HFFc6 (cell line): ENCODE measurements at regions not wholly inside any gene's neighbourhood (a gene's known extent, or its start where the extent isn't known, plus 50 kb on each side); places are given as distances from the start of the nearest gene placed in this dataset.

Experiments used
- DNase-seq: peaks from one replicate; pipeline ENCODE4 v3.0.0-alpha.2; 2018
- H3K27ac Mint-ChIP-seq: 2 replicates; pipeline ENCODE4 v1.8.0; 2020; ENCODE audit warnings: mild to moderate bottlenecking, mixed read lengths
- H3K27me3 Mint-ChIP-seq: 2 replicates; pipeline ENCODE4 v1.8.0; 2021; ENCODE audit warnings: mild to moderate bottlenecking, moderate library complexity, mixed read lengths; ENCODE audit not compliant: insufficient read depth
- H3K36me3 Mint-ChIP-seq: 2 replicates; pipeline ENCODE4 v1.8.0; 2021; ENCODE audit warnings: low read depth, mixed read lengths
- H3K4me1 Mint-ChIP-seq: 2 replicates; pipeline ENCODE4 v1.8.0; 2020; ENCODE audit warnings: low read depth, mixed read lengths
- H3K4me3 Mint-ChIP-seq: 2 replicates; pipeline ENCODE4 v1.8.0; 2020; ENCODE audit warnings: mild to moderate bottlenecking, moderate library complexity, mixed read lengths
- H3K9me3 Mint-ChIP-seq: 2 replicates; pipeline ENCODE4 v1.8.0; 2020; ENCODE audit warnings: mild to moderate bottlenecking, mixed read lengths
- CTCF ChIP-seq: fragments of 200-600 bp; sonication (generic); IDR thresholded peaks from 2 replicates; pipeline ENCODE4 v1.5.0; 2021; ENCODE audit warnings: antibody characterized with exemption, mild to moderate bottlenecking

DNA sequence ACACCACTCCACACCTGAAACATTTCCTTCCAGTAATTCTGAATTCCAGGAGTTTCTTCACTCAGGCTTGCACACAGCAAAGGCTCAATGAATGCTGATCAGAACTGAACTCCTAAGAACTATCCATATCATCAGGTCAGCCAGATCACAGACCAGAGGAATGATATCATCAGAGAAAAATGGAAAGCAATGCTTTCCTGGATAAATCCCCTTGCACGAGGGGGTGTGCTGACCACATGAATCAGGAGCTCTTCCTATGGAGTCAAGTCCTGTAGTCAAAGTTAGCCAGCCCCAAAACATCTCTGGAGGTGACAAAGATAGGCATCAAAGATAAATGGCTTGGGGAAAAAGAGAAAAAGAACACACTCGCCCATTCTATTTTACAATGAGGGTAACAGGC lies 83.8 kb upstream of the ACVR2A start:
- Mint-ChIP-seq H3K27me3 (no peaks in the 10 kb centered on the region), H3K9me3 (peaks cover 22% of the 10 kb centered on the region), H3K27ac (no peak overlapping the region), H3K4me1 (no peaks in the 10 kb centered on the region), H3K4me3 (no peak overlapping the region), H3K36me3 (no peaks in the 10 kb centered on the region)
- DNase-seq = no peak
- TF ChIP-seq CTCF = no peak

DNA sequence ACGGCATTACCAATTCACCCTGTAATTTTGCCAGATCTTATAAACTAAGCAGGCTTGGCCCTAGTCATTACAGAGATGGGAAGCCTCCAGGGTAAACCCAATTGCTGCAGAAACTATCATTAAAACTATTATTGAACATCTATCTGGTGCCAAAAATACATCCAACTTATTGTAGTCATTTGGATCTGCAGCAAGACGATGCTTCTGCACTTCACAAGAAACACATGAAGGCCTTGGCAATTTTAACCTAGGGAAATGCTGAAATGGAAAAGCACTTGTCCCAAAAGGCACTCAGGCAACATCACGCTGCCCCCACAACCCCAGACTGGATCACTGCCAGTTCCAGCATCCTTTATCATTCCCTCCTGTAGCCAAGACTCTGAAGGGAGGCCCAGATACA lies 85.3 kb upstream of the ACVR2A start:
- H3K9me3 Mint-ChIP-seq = peaks cover 27% of the 10 kb centered on the region
- no peak for TF ChIP-seq CTCF
- H3K4me3 Mint-ChIP-seq = no peak overlapping the region
- no peaks in the 10 kb centered on the region for H3K27me3 Mint-ChIP-seq
- H3K27ac Mint-ChIP-seq = no peak overlapping the region
- no peak for DNase-seq
- H3K36me3 Mint-ChIP-seq = no peaks in the 10 kb centered on the region
- no peaks in the 10 kb centered on the region for H3K4me1 Mint-ChIP-seq

GRCh38 chr2:147758821-147759220 lies 86.0 kb upstream of the ACVR2A start:
- no peak overlapping the region for H3K27ac Mint-ChIP-seq
- H3K4me3 Mint-ChIP-seq = no peak overlapping the region
- H3K27me3 Mint-ChIP-seq = no peaks in the 10 kb centered on the region
- no peaks in the 10 kb centered on the region for H3K4me1 Mint-ChIP-seq
- H3K36me3 Mint-ChIP-seq = no peaks in the 10 kb centered on the region
- no peak for TF ChIP-seq CTCF
- no peak for DNase-seq
- H3K9me3 Mint-ChIP-seq = peaks cover 27% of the 10 kb centered on the region

DNA sequence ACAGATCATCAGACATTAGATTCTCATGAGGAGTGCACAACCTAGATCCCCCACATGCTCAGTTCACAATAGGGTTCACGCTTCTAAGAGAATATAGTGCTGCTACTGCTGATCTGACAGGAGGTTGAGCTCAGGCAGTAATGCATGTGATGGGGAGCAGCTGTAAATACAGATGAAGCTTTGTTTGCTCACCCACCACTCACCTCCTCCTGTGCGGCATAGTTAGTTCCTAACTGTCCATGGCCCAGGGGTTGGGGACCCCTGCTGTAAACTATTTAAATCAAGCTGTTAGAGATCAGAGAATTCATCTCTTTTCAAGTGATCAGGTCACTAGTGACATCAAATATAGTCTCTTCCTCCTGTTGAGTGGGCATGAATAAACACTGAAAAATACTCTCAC lies 88.8 kb upstream of the ACVR2A start:
- Mint-ChIP-seq H3K36me3 (no peaks in the 10 kb centered on the region), H3K27me3 (no peaks in the 10 kb centered on the region), H3K4me3 (no peak overlapping the region), H3K4me1 (no peaks in the 10 kb centered on the region), H3K9me3 (peaks cover 24% of the 10 kb centered on the region), H3K27ac (no peak overlapping the region)
- DNase-seq = no peak
- no peak for TF ChIP-seq CTCF

GRCh38 chr2:147740211-147740927 lies 104.5 kb upstream of the ACVR2A start:
- no peak for TF ChIP-seq CTCF
- no peak for DNase-seq
- Mint-ChIP-seq H3K36me3 (no peaks in the 10 kb centered on the region), H3K27me3 (no peaks in the 10 kb centered on the region; the same call in 1 of the 2 replicates), H3K4me3 (no peak overlapping the region), H3K27ac (no peak overlapping the region), H3K4me1 (no peaks in the 10 kb centered on the region), H3K9me3 (peaks cover 14% of the 10 kb centered on the region)
